T-helper 2 cell treated with Interferon-gamma antibody and Interleukin-4, amounts not matched to agents 5 μg/mL and 100 μg/mL, for 36 hours (primary cell): ENCODE measurements at regions not wholly inside any gene's neighbourhood (a gene's known extent, or its start where the extent isn't known, plus 50 kb on each side); places are given as distances from the start of the nearest gene placed in this dataset.

Source experiments
- DNase-seq: peaks from one replicate; pipeline ENCODE4 v3.0.0; 2021; ENCODE audit warnings: low spot score
- H3K27ac Mint-ChIP-seq: one replicate; pipeline ENCODE4 v1.8.0; 2021; ENCODE audit warnings: mild to moderate bottlenecking, mixed read lengths
- H3K27me3 Mint-ChIP-seq: one replicate; pipeline ENCODE4 v1.8.0; 2021; ENCODE audit warnings: low read depth, mixed read lengths
- H3K36me3 Mint-ChIP-seq: one replicate; pipeline ENCODE4 v1.8.0; 2021; ENCODE audit warnings: low read depth, mixed read lengths
- H3K4me1 Mint-ChIP-seq: one replicate; pipeline ENCODE4 v1.8.0; 2021; ENCODE audit warnings: low read depth, mixed read lengths
- H3K4me3 Mint-ChIP-seq: one replicate; pipeline ENCODE4 v1.8.0; 2022; ENCODE audit warnings: mild to moderate bottlenecking, moderate library complexity, mixed read lengths
- H3K9me3 Mint-ChIP-seq: one replicate; pipeline ENCODE4 v1.8.0; 2021; ENCODE audit warnings: mixed read lengths

DNA sequence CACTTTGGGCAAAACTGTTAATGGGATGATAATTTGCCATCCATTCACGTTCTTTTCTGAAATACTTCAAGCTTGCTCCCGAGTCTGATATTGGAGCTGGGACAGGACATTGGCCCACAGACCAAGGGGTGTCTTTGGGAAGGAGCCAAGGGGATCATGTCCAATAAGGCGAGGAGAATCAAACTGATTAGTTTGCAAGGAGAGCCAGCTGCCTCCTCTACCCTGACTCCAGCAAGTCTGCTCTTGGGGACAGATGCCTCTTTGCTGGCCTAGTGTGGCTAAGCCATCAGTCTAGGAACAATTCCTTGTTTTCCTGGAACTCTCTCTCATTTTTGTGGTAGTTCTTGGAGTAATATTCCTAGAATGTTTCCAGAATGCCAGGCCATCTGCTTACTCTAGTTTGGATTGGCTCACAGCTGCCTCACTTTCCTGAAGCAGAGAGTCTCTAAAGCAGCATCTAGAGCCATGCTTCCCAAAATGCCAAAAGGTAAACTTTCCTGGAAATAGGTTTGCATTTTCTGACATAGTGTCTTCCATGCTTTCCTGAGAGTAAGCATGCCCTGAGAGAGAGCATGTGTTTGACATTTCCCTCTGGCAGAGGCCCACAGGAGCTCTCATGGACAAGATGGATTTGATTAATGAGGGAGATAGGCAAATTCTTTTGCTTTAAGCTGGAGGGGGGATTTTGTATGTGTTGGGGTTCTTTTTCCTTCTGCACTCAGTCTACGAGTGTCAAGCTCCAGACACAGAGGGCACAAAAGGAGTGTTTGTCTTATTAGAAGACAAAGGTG lies 145.6 kb downstream of the GDAP2 start:
- peaks cover 7% of the 10 kb centered on the region for H3K27me3 Mint-ChIP-seq
- H3K4me3 Mint-ChIP-seq: no peak overlapping the region
- H3K36me3 Mint-ChIP-seq: no peaks in the 10 kb centered on the region
- no peaks in the 10 kb centered on the region for H3K9me3 Mint-ChIP-seq
- H3K27ac Mint-ChIP-seq: no peak overlapping the region
- DNase-seq: no peak
- H3K4me1 Mint-ChIP-seq: peaks cover 4% of the 10 kb centered on the region

DNA sequence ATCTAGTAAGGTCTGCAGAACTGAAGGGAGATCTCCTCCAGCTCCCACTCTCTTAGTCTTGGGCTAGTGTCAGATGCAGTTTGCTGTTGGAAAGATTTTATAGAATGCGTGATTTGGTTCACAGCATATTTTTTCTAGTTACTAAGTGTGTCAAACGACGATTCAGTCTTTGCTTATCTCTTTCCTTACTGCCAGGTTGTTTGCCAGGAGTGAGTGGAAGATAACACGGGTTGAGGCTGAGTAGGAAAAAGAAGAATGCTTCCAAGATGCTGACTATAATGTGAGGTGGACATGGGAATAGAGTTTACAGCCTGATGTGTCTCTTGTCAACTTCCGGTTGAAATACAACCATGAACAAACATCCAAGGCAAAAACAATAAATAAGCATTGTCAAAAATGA lies 141.4 kb downstream of the GDAP2 start:
- Mint-ChIP-seq H3K36me3 (no peaks in the 10 kb centered on the region), H3K4me3 (no peak overlapping the region), H3K27me3 (peaks cover 7% of the 10 kb centered on the region), H3K27ac (no peak overlapping the region), H3K9me3 (no peaks in the 10 kb centered on the region), H3K4me1 (peaks cover 4% of the 10 kb centered on the region)
- no peak for DNase-seq

DNA sequence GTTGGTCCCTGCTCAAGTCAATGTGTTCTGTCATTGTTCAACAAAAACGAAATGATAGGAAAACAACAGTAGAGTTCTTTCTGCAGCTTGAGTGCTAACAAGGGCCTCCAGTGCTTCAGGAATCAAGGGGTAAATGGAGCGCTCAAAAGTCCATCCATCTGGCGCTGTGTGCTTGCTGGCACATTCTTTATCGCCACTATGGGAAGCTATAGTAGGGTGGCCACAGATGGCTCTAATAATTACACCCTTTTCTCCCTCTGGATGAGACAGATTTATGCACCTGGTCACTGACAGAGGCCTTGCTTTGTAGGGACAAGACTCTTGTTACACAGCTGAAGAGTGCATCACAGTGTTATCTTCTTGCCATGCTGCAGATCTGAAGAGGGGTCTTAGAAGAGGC lies 136.0 kb downstream of the GDAP2 start:
- no peak overlapping the region for H3K4me3 Mint-ChIP-seq
- H3K36me3 Mint-ChIP-seq: no peaks in the 10 kb centered on the region
- H3K9me3 Mint-ChIP-seq: no peaks in the 10 kb centered on the region
- H3K27ac Mint-ChIP-seq: no peak overlapping the region
- no peaks in the 10 kb centered on the region for H3K27me3 Mint-ChIP-seq
- no peaks in the 10 kb centered on the region for H3K4me1 Mint-ChIP-seq
- no peak for DNase-seq

DNA sequence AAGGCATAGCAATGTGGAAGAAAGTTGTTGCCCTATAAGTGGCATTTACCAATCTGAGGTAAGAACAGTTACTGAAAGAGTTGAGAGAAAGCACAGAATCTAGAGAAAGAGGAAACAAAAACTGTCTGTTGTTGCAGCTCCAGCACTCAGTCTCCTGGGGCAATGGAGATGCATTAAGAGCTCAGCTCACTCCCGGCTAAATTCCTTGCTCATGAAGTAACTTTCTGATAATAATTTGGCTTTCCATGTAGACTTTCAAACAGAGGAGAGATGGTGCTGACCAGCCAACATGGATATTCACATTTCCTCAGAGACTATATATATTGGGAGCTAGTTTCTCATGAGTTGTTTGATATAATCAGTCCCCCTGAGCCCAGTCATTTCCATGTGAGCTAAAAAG lies 135.3 kb downstream of the GDAP2 start:
- no peaks in the 10 kb centered on the region for H3K4me1 Mint-ChIP-seq
- no peaks in the 10 kb centered on the region for H3K9me3 Mint-ChIP-seq
- H3K4me3 Mint-ChIP-seq: no peak overlapping the region
- DNase-seq: no peak
- H3K27ac Mint-ChIP-seq: no peak overlapping the region
- no peaks in the 10 kb centered on the region for H3K27me3 Mint-ChIP-seq
- H3K36me3 Mint-ChIP-seq: no peaks in the 10 kb centered on the region

DNA sequence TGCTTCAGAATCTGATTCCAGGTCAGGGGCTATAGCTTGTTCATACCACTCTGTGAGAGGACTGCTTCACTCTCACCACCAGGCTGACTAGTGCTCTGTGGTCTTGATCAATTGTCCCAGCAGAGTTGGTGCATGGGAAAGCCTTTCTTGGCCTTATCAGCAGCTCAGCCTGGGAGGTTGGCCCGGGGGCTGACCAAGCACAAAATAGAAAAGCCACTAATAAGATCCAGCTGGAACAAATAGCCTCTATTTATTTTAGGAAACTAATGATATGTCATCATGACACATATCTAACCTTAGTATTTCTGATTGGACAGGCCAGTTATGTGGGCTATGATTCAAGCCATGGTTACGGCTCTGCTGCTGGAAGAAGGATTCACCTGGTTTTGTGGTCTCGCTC lies 134.2 kb downstream of the GDAP2 start:
- no peaks in the 10 kb centered on the region for H3K36me3 Mint-ChIP-seq
- H3K4me3 Mint-ChIP-seq: no peak overlapping the region
- H3K27ac Mint-ChIP-seq: no peak overlapping the region
- H3K4me1 Mint-ChIP-seq: no peaks in the 10 kb centered on the region
- no peaks in the 10 kb centered on the region for H3K9me3 Mint-ChIP-seq
- DNase-seq: no peak
- peaks cover 7% of the 10 kb centered on the region for H3K27me3 Mint-ChIP-seq

DNA sequence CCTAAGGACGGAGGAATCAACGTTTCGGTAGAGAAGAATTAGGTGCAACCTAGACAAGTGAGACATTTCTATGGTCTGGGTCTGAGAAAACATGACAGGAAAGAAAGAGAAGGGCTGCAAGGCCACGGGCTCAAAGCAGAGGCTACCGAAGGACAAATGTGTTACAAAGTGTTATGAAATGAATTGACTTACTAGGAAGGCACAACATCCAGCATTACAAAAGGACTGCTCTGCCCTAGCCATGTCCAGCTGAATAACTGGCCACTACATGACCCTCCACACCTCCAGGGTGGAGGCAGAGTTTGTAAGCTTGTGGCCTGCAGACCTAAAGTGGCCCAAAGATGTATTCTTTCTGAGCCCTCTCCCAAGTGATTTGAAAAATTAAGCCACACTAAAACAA lies 133.6 kb downstream of the GDAP2 start:
- Mint-ChIP-seq H3K27me3 (peaks cover 10% of the 10 kb centered on the region), H3K27ac (no peak overlapping the region), H3K4me1 (no peaks in the 10 kb centered on the region), H3K36me3 (no peaks in the 10 kb centered on the region), H3K4me3 (no peak overlapping the region), H3K9me3 (no peaks in the 10 kb centered on the region)
- DNase-seq: no peak

DNA sequence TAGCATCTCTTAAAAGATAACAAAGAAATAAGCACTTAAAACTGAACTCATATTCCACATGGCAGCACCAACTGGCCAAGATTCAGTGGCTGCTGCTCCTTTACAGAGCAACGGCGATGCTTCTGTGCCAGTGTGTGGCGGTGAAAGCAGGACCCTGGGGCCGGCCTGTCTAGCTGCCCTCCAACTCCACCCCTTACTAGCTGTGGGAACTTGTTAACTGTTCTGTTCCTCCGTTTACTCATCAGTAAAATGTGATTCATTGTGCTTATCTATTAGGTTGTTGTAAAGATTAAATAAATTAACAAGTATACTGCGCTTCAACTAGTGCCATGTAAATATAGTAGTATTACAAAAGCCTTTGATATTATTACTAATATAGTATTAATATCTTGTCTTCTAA lies 133.2 kb downstream of the GDAP2 start:
- no peaks in the 10 kb centered on the region for H3K4me1 Mint-ChIP-seq
- no peaks in the 10 kb centered on the region for H3K36me3 Mint-ChIP-seq
- H3K4me3 Mint-ChIP-seq: no peak overlapping the region
- H3K27ac Mint-ChIP-seq: no peak overlapping the region
- H3K9me3 Mint-ChIP-seq: no peaks in the 10 kb centered on the region
- H3K27me3 Mint-ChIP-seq: peaks cover 10% of the 10 kb centered on the region
- no peak for DNase-seq

DNA sequence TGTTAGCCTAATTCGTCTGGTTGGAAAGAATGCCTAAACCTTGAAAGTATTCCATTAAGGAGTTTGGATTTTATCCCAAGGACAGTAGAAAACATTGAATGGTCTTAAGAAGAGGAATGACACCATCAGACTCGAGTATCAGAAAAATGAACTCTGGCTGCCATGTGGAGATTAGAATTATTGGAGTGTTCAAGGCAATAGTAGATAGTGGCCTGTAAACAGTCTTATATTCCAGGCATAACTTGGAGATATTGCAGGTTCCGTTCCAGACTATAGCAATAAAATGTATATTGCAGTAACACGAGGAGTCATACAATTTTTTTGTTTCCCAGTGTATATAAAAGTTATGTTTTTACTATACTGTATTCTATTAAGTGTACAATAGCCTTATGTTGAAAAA lies 130.9 kb downstream of the GDAP2 start:
- H3K27ac Mint-ChIP-seq: no peak overlapping the region
- DNase-seq: no peak
- no peak overlapping the region for H3K4me3 Mint-ChIP-seq
- H3K36me3 Mint-ChIP-seq: no peaks in the 10 kb centered on the region
- H3K27me3 Mint-ChIP-seq: peaks cover 13% of the 10 kb centered on the region
- no peaks in the 10 kb centered on the region for H3K4me1 Mint-ChIP-seq
- no peaks in the 10 kb centered on the region for H3K9me3 Mint-ChIP-seq

DNA sequence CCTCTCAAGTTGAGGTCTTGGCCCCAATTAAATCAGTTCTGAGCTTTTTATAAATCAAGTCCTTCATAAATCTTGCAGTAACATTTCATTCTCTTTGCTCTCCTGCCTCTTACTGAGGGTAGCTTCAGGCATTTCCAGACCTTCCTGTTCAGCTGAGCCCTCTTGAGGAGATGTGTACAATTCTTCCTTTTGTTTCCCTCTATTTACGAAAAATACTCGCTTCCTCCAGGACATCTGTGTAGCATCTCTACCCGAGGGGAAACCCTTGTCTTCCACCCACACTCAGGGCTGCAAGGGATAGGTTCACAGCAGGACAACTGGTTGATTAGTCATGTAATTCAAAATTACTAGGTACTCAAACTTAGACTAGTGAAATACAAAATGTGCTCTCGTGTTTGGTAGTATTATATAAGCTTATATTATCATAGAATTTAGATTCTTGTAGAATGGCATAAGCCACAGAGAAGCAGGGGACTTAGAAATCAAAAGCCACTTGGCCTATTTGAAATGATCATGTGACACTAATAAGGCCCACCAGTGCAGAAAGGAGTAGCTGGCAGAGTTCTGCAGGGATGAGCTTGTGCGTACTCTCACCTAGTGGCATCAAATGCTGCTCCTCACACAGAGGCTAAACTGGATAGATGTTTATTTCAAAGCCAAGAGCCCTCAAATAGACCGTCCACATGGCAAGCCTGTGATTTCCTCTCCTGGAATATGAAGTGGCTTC lies 126.7 kb downstream of the GDAP2 start:
- DNase-seq: no peak
- Mint-ChIP-seq H3K27ac (no peak overlapping the region), H3K9me3 (no peaks in the 10 kb centered on the region), H3K27me3 (peaks cover 33% of the 10 kb centered on the region), H3K4me1 (no peaks in the 10 kb centered on the region), H3K36me3 (no peaks in the 10 kb centered on the region), H3K4me3 (no peak overlapping the region)

DNA sequence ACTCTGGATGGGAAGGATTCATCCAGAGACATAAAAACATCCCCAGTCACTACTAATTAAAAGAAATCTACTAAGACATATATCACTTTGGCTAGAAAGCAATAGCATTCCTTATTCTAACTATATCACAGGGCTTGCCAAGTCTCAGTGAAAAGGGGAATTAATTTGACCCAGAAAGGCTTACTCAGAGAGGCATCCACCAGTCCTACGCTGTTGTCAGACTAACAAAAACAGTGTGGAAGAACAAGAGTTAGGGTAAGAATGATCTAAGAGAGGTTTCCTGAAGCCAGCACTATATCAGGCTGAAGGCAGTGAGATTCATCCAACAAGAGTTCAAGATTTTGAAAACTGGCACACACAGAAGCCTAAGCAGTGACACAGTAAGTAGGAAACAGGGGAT lies 126.1 kb downstream of the GDAP2 start:
- H3K4me1 Mint-ChIP-seq: no peaks in the 10 kb centered on the region
- no peaks in the 10 kb centered on the region for H3K9me3 Mint-ChIP-seq
- DNase-seq: no peak
- no peaks in the 10 kb centered on the region for H3K36me3 Mint-ChIP-seq
- no peak overlapping the region for H3K4me3 Mint-ChIP-seq
- H3K27me3 Mint-ChIP-seq: peaks cover 35% of the 10 kb centered on the region
- H3K27ac Mint-ChIP-seq: no peak overlapping the region

DNA sequence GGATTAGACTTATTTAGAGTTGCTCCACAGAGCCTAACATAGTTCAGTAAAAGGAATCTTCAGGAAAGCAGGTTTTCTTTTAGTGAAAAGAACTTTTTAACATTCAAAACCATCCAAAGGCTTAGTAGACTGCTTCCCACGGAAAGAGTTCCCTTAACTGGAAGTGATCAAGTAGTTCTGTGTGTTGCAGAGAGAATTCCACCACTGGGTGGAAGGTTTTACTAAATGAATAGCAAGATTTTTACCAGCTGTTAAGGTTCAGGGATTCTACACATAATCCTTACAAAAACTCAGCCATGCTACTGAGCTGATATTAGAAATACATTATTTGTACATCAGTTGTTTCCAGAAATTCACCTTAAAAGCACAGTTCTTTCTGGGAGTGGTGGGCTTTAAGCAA lies 119.7 kb downstream of the GDAP2 start:
- H3K27ac Mint-ChIP-seq: no peak overlapping the region
- no peak overlapping the region for H3K4me3 Mint-ChIP-seq
- peaks cover 25% of the 10 kb centered on the region for H3K27me3 Mint-ChIP-seq
- no peaks in the 10 kb centered on the region for H3K9me3 Mint-ChIP-seq
- DNase-seq: no peak
- no peaks in the 10 kb centered on the region for H3K36me3 Mint-ChIP-seq
- peaks cover 4% of the 10 kb centered on the region for H3K4me1 Mint-ChIP-seq

DNA sequence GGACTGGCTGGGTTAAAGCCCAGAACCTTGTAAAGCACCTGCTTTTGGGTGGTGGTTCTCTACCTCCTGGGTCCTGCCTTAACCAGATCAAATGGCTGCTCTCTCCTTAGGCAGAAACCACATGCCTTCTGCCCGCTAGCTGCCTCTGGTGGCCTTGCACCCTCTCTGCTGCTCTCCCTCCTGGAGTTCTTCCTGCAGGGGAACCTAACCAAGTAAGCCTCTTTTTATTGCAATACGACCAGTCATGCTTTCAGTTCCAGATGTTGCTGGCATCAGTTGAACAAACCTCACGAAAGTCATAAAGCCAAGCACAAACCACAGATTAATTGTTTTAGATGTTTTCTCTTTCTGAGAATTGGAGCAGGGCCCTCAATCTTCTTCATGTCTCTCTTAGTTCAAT lies 118.9 kb downstream of the GDAP2 start:
- DNase-seq: no peak
- peaks cover 20% of the 10 kb centered on the region for H3K27me3 Mint-ChIP-seq
- no peak overlapping the region for H3K27ac Mint-ChIP-seq
- no peak overlapping the region for H3K4me3 Mint-ChIP-seq
- no peaks in the 10 kb centered on the region for H3K36me3 Mint-ChIP-seq
- no peaks in the 10 kb centered on the region for H3K9me3 Mint-ChIP-seq
- peaks cover 4% of the 10 kb centered on the region for H3K4me1 Mint-ChIP-seq

DNA sequence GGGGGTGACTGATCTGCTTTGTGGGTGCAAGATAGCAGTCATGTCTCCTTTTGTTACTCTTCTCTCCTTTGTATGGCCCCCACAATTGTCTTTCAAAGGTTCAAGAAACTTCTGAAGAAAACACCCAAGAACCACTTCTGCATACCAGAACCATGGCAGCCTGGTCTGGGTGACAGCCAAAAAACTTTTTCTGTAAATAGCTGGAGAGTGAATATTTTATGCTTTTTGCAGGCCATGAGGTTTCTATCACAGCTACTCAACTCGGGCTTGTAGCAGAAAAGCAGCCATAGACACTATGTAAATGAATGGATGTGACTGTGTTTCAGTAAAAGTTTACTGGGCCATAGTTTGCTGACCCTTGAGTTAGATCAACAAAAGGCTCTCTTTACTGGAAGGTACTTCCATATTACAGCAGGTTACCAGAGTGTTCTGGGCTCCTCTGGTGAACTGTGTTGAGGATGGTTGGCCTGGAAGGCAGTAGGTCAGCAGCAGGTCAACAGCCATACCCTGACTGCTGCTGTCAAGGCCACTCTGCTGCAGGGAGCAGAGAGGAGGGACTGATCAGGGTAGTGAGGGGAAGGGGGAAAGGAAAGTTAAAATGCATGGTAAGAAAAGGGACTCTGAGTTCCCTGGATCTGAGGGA lies 116.4 kb downstream of the GDAP2 start:
- Mint-ChIP-seq H3K4me3 (no peak overlapping the region), H3K9me3 (no peaks in the 10 kb centered on the region), H3K36me3 (no peaks in the 10 kb centered on the region), H3K27ac (no peak overlapping the region), H3K27me3 (peaks cover 4% of the 10 kb centered on the region), H3K4me1 (peaks cover 4% of the 10 kb centered on the region)
- no peak for DNase-seq
